Suprapubic skin (tissue), 4 donors: ENCODE measurements at regions not wholly inside any gene's neighbourhood (a gene's known extent, or its start where the extent isn't known, plus 50 kb on each side); places are given as distances from the start of the nearest gene placed in this dataset.

ENCODE experiments used
- DNase-seq, 2 donors: peaks; one replicate each; pipeline ENCODE4 v3.0.0-alpha.2; 2019; ENCODE audit warnings: low spot score in 2 of 2
- H3K27ac ChIP-seq: fragments of 200-600 bp; sonication (generic); one replicate; pipeline ENCODE4 v1.5.1; 2019
- H3K27me3 ChIP-seq: fragments of 200-600 bp; sonication (generic); one replicate; pipeline ENCODE4 v1.5.1; 2019
- H3K36me3 ChIP-seq: fragments of 200-600 bp; sonication (generic); one replicate; pipeline ENCODE4 v1.5.1; 2019
- H3K4me1 ChIP-seq: fragments of 200-600 bp; sonication (generic); one replicate; pipeline ENCODE4 v1.5.1; 2019
- H3K4me3 ChIP-seq: fragments of 200-600 bp; sonication (generic); one replicate; pipeline ENCODE4 v1.5.1; 2019; ENCODE audit warnings: mild to moderate bottlenecking
- H3K9me3 ChIP-seq: fragments of 200-600 bp; sonication (generic); one replicate; pipeline ENCODE4 v1.5.1; 2019
- CTCF ChIP-seq, 2 donors: fragments of 200-600 bp in 1 of 2; fragments of 450-650 bp in 1 of 2; sonication (generic) in 1 of 2; IDR thresholded peaks; one replicate each; pipeline ENCODE4 v1.5.1; 2016 to 2019; ENCODE audit warnings: antibody characterized with exemption in 2 of 2, mild to moderate bottlenecking in 1 of 2, moderate library complexity in 1 of 2
- EP300 ChIP-seq: sonication (generic); formaldehyde crosslinking; IDR thresholded peaks from one replicate; pipeline ENCODE4 v1.6.1; 2017; ENCODE audit warnings: antibody characterized with exemption
- POLR2A ChIP-seq, 2 donors: fragments of 450-650 bp; IDR thresholded peaks; one replicate each; pipeline ENCODE4 v1.6.1; 2017; ENCODE audit warnings: antibody characterized with exemption in 2 of 2, mild to moderate bottlenecking in 2 of 2, moderate library complexity in 2 of 2
- POLR2AphosphoS5 ChIP-seq, 3 donors: sonication (generic); formaldehyde crosslinking; IDR thresholded peaks; one replicate each; pipeline ENCODE4 v1.6.1; 2017; ENCODE audit warnings: antibody characterized with exemption in 3 of 3
- WGBS: methylation state at CpG from one replicate; pipeline ENCODE4 v1.1.5; 2018; 5-methylcytosine and 5-hydroxymethylcytosine counted together

DNA sequence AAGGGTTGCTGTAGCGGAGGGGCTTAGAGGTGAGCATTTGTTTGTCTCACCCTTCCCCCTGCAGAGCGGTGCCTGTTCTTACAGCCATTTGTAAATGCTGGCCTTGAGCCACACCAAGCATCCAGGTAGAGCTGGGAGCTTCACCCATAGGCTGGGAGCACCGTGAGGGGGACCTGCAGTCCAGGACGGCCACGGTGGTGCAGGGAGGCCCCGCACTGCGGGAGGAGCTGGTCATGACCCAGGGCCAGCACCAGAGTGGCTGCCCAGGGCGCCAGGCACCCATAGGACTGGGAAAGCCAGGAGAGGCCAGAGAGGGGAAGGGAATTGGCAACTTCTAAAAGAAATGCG is 197.3 kb upstream of the ADAMTS16 start:
- TF ChIP-seq POLR2AphosphoS5 (IDR thresholded peaks at IDR 0.05) (no peak), EP300 (no peak), CTCF (IDR thresholded peaks at IDR 0.05) (no peak), POLR2A (IDR thresholded peaks at IDR 0.05) (no peak)
- no peak for DNase-seq
- Histone ChIP-seq H3K36me3 (no peaks in the 10 kb centered on the region), H3K27me3 (no peaks in the 10 kb centered on the region), H3K27ac (no peak overlapping the region), H3K9me3 (no peaks in the 10 kb centered on the region), H3K4me1 (no peaks in the 10 kb centered on the region), H3K4me3 (no peak overlapping the region)
- 95% methylated on average over 7 of the region's 9 CpGs for WGBS

- WGBS, result 89% methylated on average over 7 of the region's 7 CpGs
- Histone ChIP-seq H3K4me3 (no peak overlapping the region), H3K4me1 (no peaks in the 10 kb centered on the region), H3K27me3 (no peaks in the 10 kb centered on the region), H3K36me3 (no peaks in the 10 kb centered on the region), H3K27ac (no peak overlapping the region), H3K9me3 (no peaks in the 10 kb centered on the region)
- TF ChIP-seq POLR2AphosphoS5 (IDR thresholded peaks at IDR 0.05) (no peak), CTCF (IDR thresholded peaks at IDR 0.05) (no peak), EP300 (no peak), POLR2A (IDR thresholded peaks at IDR 0.05) (no peak)
- no peak for DNase-seq
Observed at GRCh38 chr5:4945296-4945695, 194.8 kb upstream of the ADAMTS16 start.

GRCh38 chr5:4947106-4947505 is 193.0 kb upstream of the ADAMTS16 start:
- no peaks in the 10 kb centered on the region for H3K27me3 ChIP-seq
- no peaks in the 10 kb centered on the region for H3K36me3 ChIP-seq
- no peak for TF ChIP-seq POLR2AphosphoS5 (IDR thresholded peaks at IDR 0.05)
- TF ChIP-seq POLR2A (IDR thresholded peaks at IDR 0.05), result no peak
- TF ChIP-seq CTCF (IDR thresholded peaks at IDR 0.05), result no peak
- no peak for TF ChIP-seq EP300
- H3K27ac ChIP-seq, result no peak overlapping the region
- no peak for DNase-seq
- H3K9me3 ChIP-seq, result no peaks in the 10 kb centered on the region
- H3K4me3 ChIP-seq, result no peak overlapping the region
- 94% methylated on average over 1 of the region's 1 CpG for WGBS
- H3K4me1 ChIP-seq, result no peaks in the 10 kb centered on the region

- Histone ChIP-seq H3K27ac (no peak overlapping the region), H3K36me3 (no peaks in the 10 kb centered on the region), H3K4me3 (no peak overlapping the region), H3K27me3 (no peaks in the 10 kb centered on the region), H3K9me3 (no peaks in the 10 kb centered on the region), H3K4me1 (no peaks in the 10 kb centered on the region)
- no peak for DNase-seq
- TF ChIP-seq POLR2AphosphoS5 (IDR thresholded peaks at IDR 0.05), result no peak
- TF ChIP-seq POLR2A (IDR thresholded peaks at IDR 0.05), result no peak
- no peak for TF ChIP-seq CTCF (IDR thresholded peaks at IDR 0.05)
- no peak for TF ChIP-seq EP300
- WGBS, result 44% methylated on average over 9 of the region's 9 CpGs
Observed at GRCh38 chr5:4947893-4948536, 192.1 kb upstream of the ADAMTS16 start.

DNA sequence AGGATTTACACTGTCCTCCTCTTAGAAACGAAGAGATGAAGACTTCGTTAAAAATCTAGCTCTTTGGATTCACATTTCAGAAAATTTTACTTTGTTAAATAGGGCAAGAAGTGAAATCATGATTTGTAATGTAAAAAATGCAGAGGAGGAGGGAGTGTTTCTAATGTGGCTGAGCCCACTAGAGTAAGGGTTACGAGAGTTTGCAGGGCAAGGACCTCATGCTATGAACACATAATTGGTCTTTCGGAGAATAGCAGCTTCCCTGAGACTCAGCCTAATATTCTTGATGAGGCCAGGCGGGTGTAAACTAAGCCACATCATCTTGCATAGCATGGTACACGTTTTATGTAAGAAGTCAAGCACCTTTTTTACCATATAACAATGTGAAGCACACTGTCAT is 191.0 kb upstream of the ADAMTS16 start:
- DNase-seq, result no peak
- Histone ChIP-seq H3K4me3 (no peak overlapping the region), H3K9me3 (no peaks in the 10 kb centered on the region), H3K27ac (no peak overlapping the region), H3K36me3 (no peaks in the 10 kb centered on the region), H3K4me1 (no peaks in the 10 kb centered on the region), H3K27me3 (no peaks in the 10 kb centered on the region)
- 59% methylated on average over 6 of the region's 6 CpGs for WGBS
- TF ChIP-seq CTCF (IDR thresholded peaks at IDR 0.05) (no peak), POLR2A (IDR thresholded peaks at IDR 0.05) (no peak), EP300 (no peak), POLR2AphosphoS5 (IDR thresholded peaks at IDR 0.05) (no peak)
